ENCODE measurements at regions not wholly inside any gene's neighbourhood (a gene's known extent, or its start where the extent isn't known, plus 50 kb on each side); places are given as distances from the start of the nearest gene placed in this dataset.

DNA sequence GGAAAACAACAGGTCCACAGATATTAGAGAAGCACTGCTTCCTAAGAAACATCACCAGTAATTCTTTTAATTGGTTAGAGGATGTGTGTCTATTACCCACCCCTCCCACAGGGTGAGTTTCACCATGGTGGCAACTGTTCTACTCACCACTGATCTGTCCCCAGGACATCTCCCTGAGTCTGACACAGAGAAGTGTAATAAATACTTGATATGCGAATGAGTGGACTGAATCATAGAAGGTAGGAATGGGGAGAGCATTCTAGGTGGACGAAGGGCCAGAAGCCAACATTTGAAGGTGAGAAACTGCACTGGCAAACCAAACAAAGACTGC is 452.7 kb upstream of the PROK2 start:
- Histone ChIP-seq H2BK120ac (ENCODE audit: low read depth, low read length, poor library complexity, severe bottlenecking) (no peak overlapping the region), H4K5ac (ENCODE audit: insufficient read length, low read depth, low read length) (no peak overlapping the region), H3K23ac (ENCODE audit: insufficient read length, low read depth, low read length) (no peak overlapping the region), H3K9me3 (ENCODE audit: control insufficient read depth, low read depth, low read length) (no peaks in the 10 kb centered on the region), H2AFZ (ENCODE audit: low read length) (no peak overlapping the region), H2BK15ac (ENCODE audit: low read depth, low read length) (no peak overlapping the region), H3K14ac (ENCODE audit: insufficient read depth, low read length) (no peak overlapping the region), H3T11ph (ENCODE audit: low read length) (no peak overlapping the region), H3K4me1 (ENCODE audit: insufficient read depth, low read length) (no peaks in the 10 kb centered on the region), H3K4ac (ENCODE audit: low read depth, low read length) (no peak overlapping the region), H2BK20ac (ENCODE audit: low read depth, low read length, poor library complexity, severe bottlenecking) (no peak overlapping the region), H3K23me2 (ENCODE audit: insufficient read length, low read depth, low read length, poor library complexity, severe bottlenecking) (no peaks in the 10 kb centered on the region), H2AK5ac (ENCODE audit: insufficient read length, low read length) (no peak overlapping the region), H4K91ac (ENCODE audit: insufficient read length, low read depth, low read length) (no peak overlapping the region), H3K9ac (ENCODE audit: extremely low read depth, insufficient read length, low read length) (no peak overlapping the region), H3K79me2 (ENCODE audit: insufficient read depth, low read length) (no peaks in the 10 kb centered on the region), H3K79me1 (ENCODE audit: insufficient read depth, low read depth, low read length, poor library complexity, severe bottlenecking) (no peaks in the 10 kb centered on the region), H4K20me1 (ENCODE audit: control insufficient read depth, insufficient read depth, insufficient read length) (no peaks in the 10 kb centered on the region), H2BK12ac (ENCODE audit: insufficient read length, low read depth, low read length) (no peak overlapping the region), H4K8ac (replicated peaks; ENCODE audit: insufficient read length, low read depth, low read length) (no peak overlapping the region), H3K27me3 (ENCODE audit: insufficient read depth, low read length) (no peaks in the 10 kb centered on the region), H3K18ac (ENCODE audit: insufficient read length, low read depth, low read length) (no peak overlapping the region), H3K4me2 (ENCODE audit: insufficient read depth, insufficient read length, low read length) (no peak overlapping the region), H2BK5ac (ENCODE audit: insufficient read length, low read length) (no peak overlapping the region), H3K56ac (ENCODE audit: insufficient read length, low read depth, low read length) (no peak overlapping the region), H3K27ac (ENCODE audit: insufficient read length, low read depth, low read length) (no peak overlapping the region)
- Mint-ChIP-seq H3K4me3 (no peak overlapping the region), H3K27me3 (ENCODE audit: low read depth) (peaks cover 12% of the 10 kb centered on the region), H3K27ac (no peak overlapping the region), H3K36me3 (ENCODE audit: insufficient read depth in 1 of 3, low read depth in 3 of 3) (no peaks in the 10 kb centered on the region), H3K9me3 (peaks cover 0 to 2% of the 10 kb centered on the region in 2 experiments; a peak in 3 of 5 replicates), H3K4me1 (peaks cover 5 to 11% of the 10 kb centered on the region in 2 experiments)
- no CpG with 5 or more reads among the region's 2 CpGs for WGBS (ENCODE audit: extremely low coverage, insufficient read length, low lambda C conversion rate)
- no peak for DNase-seq
- TF ChIP-seq CTCF (conservative IDR thresholded peaks at IDR 0.05): no peak

Measured in H9 (cell line).